ENCODE measurements at regions not wholly inside any gene's neighbourhood (a gene's known extent, or its start where the extent isn't known, plus 50 kb on each side); places are given as distances from the start of the nearest gene placed in this dataset.

DNA sequence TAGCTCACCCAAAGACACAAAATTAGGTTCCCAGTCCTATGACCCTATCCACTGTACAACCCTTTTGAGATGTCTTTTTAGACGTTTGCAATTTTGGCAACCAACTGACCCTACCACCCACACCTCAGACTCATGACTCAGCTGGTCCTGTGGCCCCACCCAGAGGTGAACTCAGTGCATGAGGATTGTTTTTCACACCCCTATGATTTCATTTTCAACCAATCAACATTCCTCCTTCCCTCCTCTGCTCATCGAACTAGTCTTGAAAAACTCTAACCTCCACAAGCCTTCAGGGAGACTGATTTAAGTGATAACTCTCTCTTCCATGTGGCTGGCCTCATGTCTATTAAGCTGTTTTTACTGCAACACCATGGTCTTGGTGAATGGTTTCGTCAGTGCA is 350.7 kb downstream of the UQCRFS1 start:
- ChIA-PET CTCF (interaction anchor here (1.6 kb wide), 1 partner anchor 17 kb away, joined by 6 read pairs; no protein-coding TSS in a partner anchor), POLR2A (no interaction called here)
- Histone ChIP-seq H3K4me3 (ENCODE audit: control insufficient read depth in 1 of 7, extremely low read depth in 1 of 7, insufficient read depth in 4 of 7, low read depth in 2 of 7, low read length in 6 of 7) (no peak overlapping the region), H3K27me3 (replicated peaks in 2 of 5; ENCODE audit: control insufficient read depth in 4 of 5, insufficient read depth in 5 of 5, low read length in 4 of 5) (peaks cover 0 to 4% (median 0%) of the 10 kb centered on the region in 5 experiments), H3K36me3 (ENCODE audit: control insufficient read depth in 4 of 4, insufficient read depth in 4 of 4, low read length in 3 of 4) (no peaks in the 10 kb centered on the region), H3K9me3 (ENCODE audit: control extremely low read depth in 1 of 5, control insufficient read depth in 4 of 5, insufficient read depth in 2 of 5, low read depth in 1 of 5, low read length in 4 of 5) (no peaks in the 10 kb centered on the region), H3K27ac (ENCODE audit: insufficient read depth in 1 of 2, low read depth in 1 of 2, low read length in 2 of 2, poor library complexity in 1 of 2, severe bottlenecking in 2 of 2) (no peak overlapping the region), H3K4me1 (ENCODE audit: control extremely low read depth in 1 of 4, control insufficient read depth in 4 of 4, insufficient read depth in 4 of 4, low read length in 3 of 4) (no peaks in the 10 kb centered on the region)
- WGBS (ENCODE audit: insufficient coverage): 50% methylated on average over 1 of the region's 3 CpGs
- DNase-seq: no peak

- Histone ChIP-seq H3K9me3 (ENCODE audit: control extremely low read depth in 1 of 5, control insufficient read depth in 4 of 5, insufficient read depth in 2 of 5, low read depth in 1 of 5, low read length in 4 of 5) (no peaks in the 10 kb centered on the region), H3K36me3 (ENCODE audit: control insufficient read depth in 4 of 4, insufficient read depth in 4 of 4, low read length in 3 of 4) (no peaks in the 10 kb centered on the region), H3K4me1 (ENCODE audit: control extremely low read depth in 1 of 4, control insufficient read depth in 4 of 4, insufficient read depth in 4 of 4, low read length in 3 of 4) (no peaks in the 10 kb centered on the region), H3K27me3 (replicated peaks in 2 of 5; ENCODE audit: control insufficient read depth in 4 of 5, insufficient read depth in 5 of 5, low read length in 4 of 5) (peaks cover 0 to 4% (median 0%) of the 10 kb centered on the region in 5 experiments), H3K4me3 (ENCODE audit: control insufficient read depth in 1 of 7, extremely low read depth in 1 of 7, insufficient read depth in 4 of 7, low read depth in 2 of 7, low read length in 6 of 7) (no peak overlapping the region), H3K27ac (ENCODE audit: insufficient read depth in 1 of 2, low read depth in 1 of 2, low read length in 2 of 2, poor library complexity in 1 of 2, severe bottlenecking in 2 of 2) (no peak overlapping the region)
- POLR2A ChIA-PET: no interaction called here
- CTCF ChIA-PET: no interaction called here
- WGBS (ENCODE audit: insufficient coverage): 7% methylated on average over 6 of the region's 6 CpGs
- DNase-seq: peak in 1 of 3 donors; percentile 1
These were observed 353.1 kb downstream of the UQCRFS1 start for GRCh38 chr19:28859811-28860210.

GRCh38 chr19:28858933-28859332 is 354.0 kb downstream of the UQCRFS1 start:
- Histone ChIP-seq H3K36me3 (ENCODE audit: control insufficient read depth in 4 of 4, insufficient read depth in 4 of 4, low read length in 3 of 4) (no peaks in the 10 kb centered on the region), H3K9me3 (ENCODE audit: control extremely low read depth in 1 of 5, control insufficient read depth in 4 of 5, insufficient read depth in 2 of 5, low read depth in 1 of 5, low read length in 4 of 5) (peaks cover 0 to under 1% (median 0%) of the 10 kb centered on the region in 5 experiments), H3K27me3 (replicated peaks in 2 of 5; ENCODE audit: control insufficient read depth in 4 of 5, insufficient read depth in 5 of 5, low read length in 4 of 5) (peaks cover 0 to 4% (median 0%) of the 10 kb centered on the region in 5 experiments), H3K4me3 (ENCODE audit: control insufficient read depth in 1 of 7, extremely low read depth in 1 of 7, insufficient read depth in 4 of 7, low read depth in 2 of 7, low read length in 6 of 7) (no peak overlapping the region), H3K4me1 (ENCODE audit: control extremely low read depth in 1 of 4, control insufficient read depth in 4 of 4, insufficient read depth in 4 of 4, low read length in 3 of 4) (no peaks in the 10 kb centered on the region), H3K27ac (ENCODE audit: insufficient read depth in 1 of 2, low read depth in 1 of 2, low read length in 2 of 2, poor library complexity in 1 of 2, severe bottlenecking in 2 of 2) (no peak overlapping the region)
- ChIA-PET POLR2A (no interaction called here), CTCF (no interaction called here)
- WGBS (ENCODE audit: insufficient coverage): 100% methylated on average over 1 of the region's 1 CpG
- DNase-seq: no peak

GRCh38 chr19:28857967-28858366 is 355.0 kb downstream of the UQCRFS1 start:
- whole genome bisulfite sequencing (ENCODE audit: insufficient coverage): 62% methylated on average over 3 of the region's 3 CpGs
- POLR2A ChIA-PET: no interaction called here
- Histone ChIP-seq H3K27me3 (replicated peaks in 2 of 5; ENCODE audit: control insufficient read depth in 4 of 5, insufficient read depth in 5 of 5, low read length in 4 of 5) (peaks cover 0 to 4% (median 0%) of the 10 kb centered on the region in 5 experiments), H3K4me3 (ENCODE audit: control insufficient read depth in 1 of 7, extremely low read depth in 1 of 7, insufficient read depth in 4 of 7, low read depth in 2 of 7, low read length in 6 of 7) (no peak overlapping the region), H3K4me1 (ENCODE audit: control extremely low read depth in 1 of 4, control insufficient read depth in 4 of 4, insufficient read depth in 4 of 4, low read length in 3 of 4) (no peaks in the 10 kb centered on the region), H3K36me3 (ENCODE audit: control insufficient read depth in 4 of 4, insufficient read depth in 4 of 4, low read length in 3 of 4) (no peaks in the 10 kb centered on the region), H3K27ac (ENCODE audit: insufficient read depth in 1 of 2, low read depth in 1 of 2, low read length in 2 of 2, poor library complexity in 1 of 2, severe bottlenecking in 2 of 2) (no peak overlapping the region), H3K9me3 (ENCODE audit: control extremely low read depth in 1 of 5, control insufficient read depth in 4 of 5, insufficient read depth in 2 of 5, low read depth in 1 of 5, low read length in 4 of 5) (peaks cover 0 to 1% (median 0%) of the 10 kb centered on the region in 5 experiments)
- no peak for DNase-seq
- CTCF ChIA-PET: no interaction called here

GRCh38 chr19:28855216-28855615 is 357.7 kb downstream of the UQCRFS1 start:
- H3K27me3 ChIP-seq (replicated peaks in 2 of 5; ENCODE audit: control insufficient read depth in 4 of 5, insufficient read depth in 5 of 5, low read length in 4 of 5): peaks cover 0 to 4% (median 0%) of the 10 kb centered on the region in 5 experiments
- H3K9me3 ChIP-seq (ENCODE audit: control extremely low read depth in 1 of 5, control insufficient read depth in 4 of 5, insufficient read depth in 2 of 5, low read depth in 1 of 5, low read length in 4 of 5): peaks cover 0 to 1% (median 0%) of the 10 kb centered on the region in 5 experiments
- H3K4me1 ChIP-seq (ENCODE audit: control extremely low read depth in 1 of 4, control insufficient read depth in 4 of 4, insufficient read depth in 4 of 4, low read length in 3 of 4): no peaks in the 10 kb centered on the region
- POLR2A ChIA-PET: no interaction called here
- DNase-seq: no peak
- 100% methylated on average over 1 of the region's 3 CpGs for WGBS (ENCODE audit: insufficient coverage)
- no peak overlapping the region for H3K4me3 ChIP-seq (ENCODE audit: control insufficient read depth in 1 of 7, extremely low read depth in 1 of 7, insufficient read depth in 4 of 7, low read depth in 2 of 7, low read length in 6 of 7)
- H3K27ac ChIP-seq (ENCODE audit: insufficient read depth in 1 of 2, low read depth in 1 of 2, low read length in 2 of 2, poor library complexity in 1 of 2, severe bottlenecking in 2 of 2): no peak overlapping the region
- H3K36me3 ChIP-seq (ENCODE audit: control insufficient read depth in 4 of 4, insufficient read depth in 4 of 4, low read length in 3 of 4): no peaks in the 10 kb centered on the region
- CTCF ChIA-PET: no interaction called here

DNA sequence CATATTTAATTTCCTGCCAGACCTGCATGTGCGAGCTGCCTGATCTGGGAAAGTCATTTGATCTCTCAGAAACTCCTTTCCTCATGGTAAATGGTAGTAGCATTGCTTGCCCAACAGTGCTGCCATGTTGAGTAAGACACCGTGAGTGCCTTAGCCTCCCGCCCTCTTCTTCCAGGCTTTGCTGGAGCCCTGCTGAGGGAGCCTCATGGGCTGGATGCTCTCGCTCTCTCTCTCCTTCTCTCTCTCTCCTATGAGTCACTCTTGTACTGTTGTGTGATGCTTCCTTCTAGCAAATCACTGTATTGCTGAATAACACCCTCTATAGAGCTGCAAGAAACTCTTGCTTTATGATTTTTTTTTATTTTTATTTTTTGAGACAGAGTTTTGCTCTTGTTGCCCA is 365.5 kb downstream of the UQCRFS1 start:
- no peak overlapping the region for H3K4me3 ChIP-seq (ENCODE audit: control insufficient read depth in 1 of 7, extremely low read depth in 1 of 7, insufficient read depth in 4 of 7, low read depth in 2 of 7, low read length in 6 of 7)
- no peaks in the 10 kb centered on the region for H3K27me3 ChIP-seq (replicated peaks in 2 of 5; ENCODE audit: control insufficient read depth in 4 of 5, insufficient read depth in 5 of 5, low read length in 4 of 5)
- H3K36me3 ChIP-seq (ENCODE audit: control insufficient read depth in 4 of 4, insufficient read depth in 4 of 4, low read length in 3 of 4): no peaks in the 10 kb centered on the region
- ChIA-PET CTCF (no interaction called here), POLR2A (no interaction called here)
- 93% methylated on average over 3 of the region's 4 CpGs for WGBS (ENCODE audit: insufficient coverage)
- no peaks in the 10 kb centered on the region for H3K4me1 ChIP-seq (ENCODE audit: control extremely low read depth in 1 of 4, control insufficient read depth in 4 of 4, insufficient read depth in 4 of 4, low read length in 3 of 4)
- DNase-seq: no peak
- no peaks in the 10 kb centered on the region for H3K9me3 ChIP-seq (ENCODE audit: control extremely low read depth in 1 of 5, control insufficient read depth in 4 of 5, insufficient read depth in 2 of 5, low read depth in 1 of 5, low read length in 4 of 5)
- no peak overlapping the region for H3K27ac ChIP-seq (ENCODE audit: insufficient read depth in 1 of 2, low read depth in 1 of 2, low read length in 2 of 2, poor library complexity in 1 of 2, severe bottlenecking in 2 of 2)

DNA sequence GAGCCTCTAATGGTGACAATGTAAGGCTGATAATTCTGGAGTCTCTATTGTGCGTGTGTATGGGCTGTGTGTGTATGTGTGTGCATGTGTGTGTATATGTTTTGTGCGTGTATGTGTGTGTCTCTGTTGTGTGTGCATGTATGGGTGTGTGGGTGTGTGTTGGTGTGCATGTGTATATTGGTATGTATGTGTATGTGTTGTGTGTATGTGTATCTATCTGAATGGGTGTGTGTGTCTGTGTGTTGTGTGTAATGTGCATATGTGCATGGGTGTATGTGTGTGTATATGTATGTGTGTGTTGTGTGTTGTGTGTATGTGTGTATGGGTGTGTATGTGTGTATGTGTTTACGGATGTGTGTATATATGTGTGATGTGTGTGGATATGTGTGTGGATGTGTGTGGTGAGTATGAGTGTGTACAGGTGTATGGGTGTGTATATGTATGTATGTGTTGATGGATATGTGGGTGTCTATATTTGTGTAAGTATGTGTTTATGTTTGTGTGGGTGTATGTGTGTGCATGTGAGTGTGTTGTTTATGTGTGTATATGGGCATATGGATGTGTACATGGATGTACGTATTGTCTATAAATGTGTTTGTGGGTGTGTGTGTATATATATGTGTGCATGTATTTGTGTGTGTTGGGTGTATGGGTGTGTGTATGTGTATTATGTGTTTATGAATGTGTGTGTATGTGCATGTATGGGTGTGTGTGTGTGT is 366.7 kb downstream of the UQCRFS1 start:
- Histone ChIP-seq H3K27ac (ENCODE audit: insufficient read depth in 1 of 2, low read depth in 1 of 2, low read length in 2 of 2, poor library complexity in 1 of 2, severe bottlenecking in 2 of 2) (no peak overlapping the region), H3K4me1 (ENCODE audit: control extremely low read depth in 1 of 4, control insufficient read depth in 4 of 4, insufficient read depth in 4 of 4, low read length in 3 of 4) (no peaks in the 10 kb centered on the region), H3K4me3 (ENCODE audit: control insufficient read depth in 1 of 7, extremely low read depth in 1 of 7, insufficient read depth in 4 of 7, low read depth in 2 of 7, low read length in 6 of 7) (no peak overlapping the region), H3K36me3 (ENCODE audit: control insufficient read depth in 4 of 4, insufficient read depth in 4 of 4, low read length in 3 of 4) (no peaks in the 10 kb centered on the region), H3K9me3 (ENCODE audit: control extremely low read depth in 1 of 5, control insufficient read depth in 4 of 5, insufficient read depth in 2 of 5, low read depth in 1 of 5, low read length in 4 of 5) (no peaks in the 10 kb centered on the region), H3K27me3 (replicated peaks in 2 of 5; ENCODE audit: control insufficient read depth in 4 of 5, insufficient read depth in 5 of 5, low read length in 4 of 5) (peaks cover 0 to 1% (median 0%) of the 10 kb centered on the region in 5 experiments)
- CTCF ChIA-PET: no interaction called here
- no peak for DNase-seq
- 95% methylated on average over 4 of the region's 4 CpGs for WGBS (ENCODE audit: insufficient coverage)
- POLR2A ChIA-PET: no interaction called here

Measured in common myeloid progenitor, CD34-positive (primary cell).